CD14-positive monocyte (primary cell): ENCODE measurements at regions not wholly inside any gene's neighbourhood (a gene's known extent, or its start where the extent isn't known, plus 50 kb on each side); places are given as distances from the start of the nearest gene placed in this dataset.
"Not testable (repeated sequence)": the region's sequence is repeated elsewhere in the genome, so short reads cannot be mapped to it uniquely, and the experiment has no call there.

Experiments used
- DNase-seq, 3 donors: peaks; one replicate each; pipeline ENCODE4 v3.0.0-alpha.2; 2011 to 2022
- H2AFZ ChIP-seq: 2 replicates; pipeline ENCODE4 v1.6.0; 2012; ENCODE audit warnings: mild to moderate bottlenecking, low read depth, low read length, inconsistent platforms; ENCODE audit not compliant: insufficient read depth, poor library complexity, severe bottlenecking
- H3K27ac ChIP-seq, 2 donors: 1 replicate in 1 of 2; 2 replicates in 1 of 2; pipeline ENCODE4 v1.5.1; 2012 to 2013; ENCODE audit warnings: low read length in 2 of 2, control low read depth in 1 of 2, inconsistent platforms in 1 of 2, low read depth in 1 of 2, mild to moderate bottlenecking in 1 of 2
- H3K27me3 ChIP-seq, 2 donors: one replicate each; pipeline versions ENCODE4 v1.6.0 to v1.6.1; 2011 to 2013; ENCODE audit warnings: low read length in 2 of 2; ENCODE audit not compliant: control insufficient read depth in 2 of 2, insufficient read depth in 2 of 2
- H3K36me3 ChIP-seq, 2 donors: replicated peaks in 1 of 2; 1 replicate in 1 of 2; 2 replicates in 1 of 2; pipeline versions ENCODE4 v1.5.1 to v1.6.1; 2012 to 2013; ENCODE audit warnings: low read length in 2 of 2, control low read depth in 1 of 2, inconsistent platforms in 1 of 2, mild to moderate bottlenecking in 1 of 2; ENCODE audit not compliant: insufficient read depth in 2 of 2, control insufficient read depth in 1 of 2
- H3K4me1 ChIP-seq, 2 donors: 1 replicate in 1 of 2; 2 replicates in 1 of 2; pipeline versions ENCODE4 v1.5.1 to v1.6.1; 2012 to 2013; ENCODE audit warnings: low read length in 2 of 2, control low read depth in 1 of 2, inconsistent platforms in 1 of 2, mild to moderate bottlenecking in 1 of 2, moderate library complexity in 1 of 2; ENCODE audit not compliant: insufficient read depth in 2 of 2, control insufficient read depth in 1 of 2
- H3K4me2 ChIP-seq: replicated peaks from 2 replicates; pipeline ENCODE3; 2012; ENCODE audit warnings: low read length, moderate library complexity, mild to moderate bottlenecking; ENCODE audit not compliant: poor library complexity, severe bottlenecking; ENCODE audit errors: extremely low read depth
- H3K4me3 ChIP-seq, 3 experiments: fragments of 200-600 bp in 1 of 3; sonication (generic) in 1 of 3; replicated peaks in 1 of 3; 1 replicate in 2 of 3; 2 replicates in 1 of 3; pipeline ENCODE4 v1.5.1; 2011 to 2013; ENCODE audit warnings: low read length in 3 of 3, mild to moderate bottlenecking in 3 of 3, control low read depth in 2 of 3, low read depth in 2 of 3, inconsistent platforms in 1 of 3, moderate library complexity in 1 of 3
- H3K79me2 ChIP-seq: 2 replicates; pipeline ENCODE4 v1.6.0; 2012; ENCODE audit warnings: mild to moderate bottlenecking, control low read depth, inconsistent platforms, low read length, moderate library complexity; ENCODE audit not compliant: insufficient read depth
- H3K9ac ChIP-seq: 2 replicates; pipeline ENCODE4 v1.6.0; 2017; ENCODE audit warnings: low read length, mild to moderate bottlenecking; ENCODE audit not compliant: insufficient read depth, poor library complexity, severe bottlenecking
- H3K9me3 ChIP-seq, 2 donors: replicated peaks in 1 of 2; 1 replicate in 1 of 2; 2 replicates in 1 of 2; pipeline versions ENCODE4 v1.5.1 to v1.6.1; 2012 to 2013; ENCODE audit warnings: low read length in 2 of 2, control low read depth in 1 of 2; ENCODE audit not compliant: control insufficient read depth in 1 of 2, insufficient read depth in 1 of 2
- H4K20me1 ChIP-seq: 2 replicates; pipeline ENCODE4 v1.6.0; 2012; ENCODE audit warnings: mild to moderate bottlenecking, low read length, control low read depth, moderate library complexity; ENCODE audit not compliant: insufficient read depth
- H3K27ac Mint-ChIP-seq, 7 donors: one replicate each; pipeline ENCODE4 v1.8.0; 2020; ENCODE audit warnings: mild to moderate bottlenecking in 7 of 7, mixed read lengths in 7 of 7, moderate library complexity in 6 of 7, inconsistent platforms in 2 of 7
- H3K27me3 Mint-ChIP-seq, 3 donors: one replicate each; pipeline ENCODE4 v1.8.0; 2021 to 2022; ENCODE audit warnings: low read depth in 3 of 3, mild to moderate bottlenecking in 3 of 3, mixed read lengths in 3 of 3, moderate library complexity in 3 of 3, inconsistent platforms in 1 of 3
- H3K36me3 Mint-ChIP-seq, 2 donors: one replicate each; pipeline ENCODE4 v1.8.0; 2020; ENCODE audit warnings: mixed read lengths in 2 of 2, inconsistent platforms in 1 of 2, mild to moderate bottlenecking in 1 of 2
- H3K4me1 Mint-ChIP-seq: one replicate; pipeline ENCODE4 v1.8.0; 2020; ENCODE audit warnings: mild to moderate bottlenecking, mixed read lengths
- H3K4me3 Mint-ChIP-seq, 2 donors: one replicate each; pipeline ENCODE4 v1.8.0; 2020; ENCODE audit warnings: mild to moderate bottlenecking in 2 of 2, mixed read lengths in 2 of 2, moderate library complexity in 1 of 2
- H3K9me3 Mint-ChIP-seq, 7 donors: one replicate each; pipeline ENCODE4 v1.8.0; 2020 to 2022; ENCODE audit warnings: mixed read lengths in 7 of 7, mild to moderate bottlenecking in 6 of 7, moderate library complexity in 6 of 7, inconsistent platforms in 2 of 7
- WGBS: methylation state at CpG from one replicate; pipeline ENCODE4 v1.1.5; 2013; ENCODE audit warnings: missing lambda C conversion rate; ENCODE audit not compliant: insufficient coverage; 5-methylcytosine and 5-hydroxymethylcytosine counted together
- intact Hi-C, 2 donors: fragments of 100-400 bp; cut with micrococcal nuclease; formaldehyde crosslinking; loops; one replicate each; pipeline versions ENCODE4 v1.15.0 to v1.15.1; 2023
- TF ChIP-seq, protein P1 (sequence below): fragments of 200-600 bp; IDR thresholded peaks from one replicate; pipeline ENCODE4 v1.8.0; 2022; ENCODE audit warnings: antibody characterized with exemption, mild to moderate bottlenecking

DNA sequence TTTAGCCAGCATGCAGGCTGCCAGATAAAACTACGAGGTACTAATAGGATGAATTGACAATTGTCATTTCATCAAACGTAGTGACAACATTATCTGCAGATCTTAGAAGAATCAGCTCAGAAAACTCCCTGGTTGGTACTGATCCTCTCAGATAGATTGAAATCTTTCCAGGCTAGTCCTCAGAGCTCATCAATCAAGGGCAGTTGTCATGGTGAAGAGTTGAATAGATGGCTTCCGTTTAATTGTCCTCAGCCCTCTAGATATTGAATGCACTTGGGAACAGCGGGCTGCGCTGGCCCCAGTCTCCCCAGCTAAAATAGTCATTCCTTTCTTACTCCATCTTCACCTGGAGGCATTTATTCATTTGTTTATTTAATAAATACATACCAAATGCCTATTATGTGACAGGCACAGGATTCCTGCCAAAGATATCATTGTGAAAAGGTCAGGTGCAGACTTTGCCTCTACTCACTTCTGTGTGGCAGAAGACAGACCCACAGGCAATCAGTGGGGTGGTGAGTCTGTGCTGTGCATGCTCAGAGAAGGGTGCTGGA is 1081.6 kb downstream of the TYW1 start:
- peaks cover 17 to 65% (median 47%) of the 10 kb centered on the region in 7 donors for H3K9me3 Mint-ChIP-seq
- no peaks in the 10 kb centered on the region for H3K36me3 Mint-ChIP-seq
- no peaks in the 10 kb centered on the region for H3K4me1 ChIP-seq
- H3K4me3 Mint-ChIP-seq = no peak overlapping the region
- peaks cover 0 to 1% (median 1%) of the 10 kb centered on the region in 3 donors for H3K27me3 Mint-ChIP-seq
- H3K27ac Mint-ChIP-seq = no peak overlapping the region
- no peak overlapping the region for H3K4me3 ChIP-seq
- DNase-seq = no peak
- H3K4me1 Mint-ChIP-seq = no peaks in the 10 kb centered on the region
- no peaks in the 10 kb centered on the region for H3K27me3 ChIP-seq
- H3K36me3 ChIP-seq = no peaks in the 10 kb centered on the region
- H3K9ac ChIP-seq = no peak overlapping the region
- no peak overlapping the region for H2AFZ ChIP-seq
- intact Hi-C loops = no loop called here
- TF ChIP-seq, protein P1, sequence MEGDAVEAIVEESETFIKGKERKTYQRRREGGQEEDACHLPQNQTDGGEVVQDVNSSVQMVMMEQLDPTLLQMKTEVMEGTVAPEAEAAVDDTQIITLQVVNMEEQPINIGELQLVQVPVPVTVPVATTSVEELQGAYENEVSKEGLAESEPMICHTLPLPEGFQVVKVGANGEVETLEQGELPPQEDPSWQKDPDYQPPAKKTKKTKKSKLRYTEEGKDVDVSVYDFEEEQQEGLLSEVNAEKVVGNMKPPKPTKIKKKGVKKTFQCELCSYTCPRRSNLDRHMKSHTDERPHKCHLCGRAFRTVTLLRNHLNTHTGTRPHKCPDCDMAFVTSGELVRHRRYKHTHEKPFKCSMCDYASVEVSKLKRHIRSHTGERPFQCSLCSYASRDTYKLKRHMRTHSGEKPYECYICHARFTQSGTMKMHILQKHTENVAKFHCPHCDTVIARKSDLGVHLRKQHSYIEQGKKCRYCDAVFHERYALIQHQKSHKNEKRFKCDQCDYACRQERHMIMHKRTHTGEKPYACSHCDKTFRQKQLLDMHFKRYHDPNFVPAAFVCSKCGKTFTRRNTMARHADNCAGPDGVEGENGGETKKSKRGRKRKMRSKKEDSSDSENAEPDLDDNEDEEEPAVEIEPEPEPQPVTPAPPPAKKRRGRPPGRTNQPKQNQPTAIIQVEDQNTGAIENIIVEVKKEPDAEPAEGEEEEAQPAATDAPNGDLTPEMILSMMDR = no peak
- 93% methylated on average over 2 of the region's 5 CpGs for WGBS
- H3K79me2 ChIP-seq = no peaks in the 10 kb centered on the region
- no peak overlapping the region for H3K4me2 ChIP-seq
- H3K9me3 ChIP-seq = peaks cover 50 to 71% of the 10 kb centered on the region in 2 donors
- no peak overlapping the region for H3K27ac ChIP-seq
- no peaks in the 10 kb centered on the region for H4K20me1 ChIP-seq

DNA sequence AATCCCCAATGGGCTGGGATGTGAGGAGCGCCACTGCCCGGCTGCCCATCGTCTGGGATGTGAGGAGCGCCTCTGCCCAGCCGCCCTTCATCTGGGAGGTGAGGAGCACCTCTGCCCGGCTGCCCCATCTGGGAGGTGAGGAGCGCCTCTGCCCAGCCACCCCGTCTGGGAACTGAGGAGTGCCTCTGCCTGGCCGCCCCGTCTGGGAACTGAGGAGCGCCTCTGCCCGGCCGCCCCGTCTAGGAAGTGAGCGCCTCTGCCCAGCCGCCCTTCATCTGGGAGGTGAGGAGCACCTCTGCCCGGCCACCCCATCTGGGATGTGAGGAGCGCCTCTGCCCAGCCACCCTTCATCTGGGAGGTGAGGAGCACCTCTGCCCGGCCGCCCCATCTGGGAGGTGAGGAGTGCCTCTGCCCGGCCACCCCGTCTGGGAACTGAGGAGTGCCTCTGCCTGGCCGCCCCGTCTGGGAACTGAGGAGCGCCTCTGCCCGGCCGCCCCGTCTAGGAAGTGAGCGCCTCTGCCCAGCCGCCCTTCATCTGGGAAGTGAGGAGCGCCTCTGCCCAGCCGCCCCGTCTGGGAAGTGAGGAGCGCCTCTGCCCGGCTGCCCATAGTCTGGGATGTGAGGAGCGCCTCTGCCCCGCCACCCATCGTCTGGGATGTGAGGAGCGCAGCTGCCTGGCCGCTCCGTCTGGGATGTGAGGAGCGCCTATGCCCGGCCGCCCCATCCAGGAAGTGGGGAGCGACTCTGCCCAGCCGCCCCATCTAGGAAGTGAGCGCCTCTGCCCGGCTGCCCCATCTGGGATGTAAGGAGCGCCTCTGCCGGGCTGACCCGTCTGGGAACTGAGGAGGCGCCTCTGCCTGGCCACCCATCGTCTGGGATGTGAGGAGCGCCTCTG is 1085.7 kb downstream of the TYW1 start:
- H2AFZ ChIP-seq, H3K36me3 Mint-ChIP-seq, H3K4me3 ChIP-seq, H3K27ac Mint-ChIP-seq, intact Hi-C loops, H3K4me1 Mint-ChIP-seq, H3K4me2 ChIP-seq, H3K79me2 ChIP-seq, H3K9ac ChIP-seq, H4K20me1 ChIP-seq, H3K27me3 ChIP-seq, H3K27me3 Mint-ChIP-seq, H3K4me1 ChIP-seq, H3K27ac ChIP-seq, DNase-seq, H3K36me3 ChIP-seq, H3K4me3 Mint-ChIP-seq: not testable (repeated sequence)
- H3K9me3 Mint-ChIP-seq = peaks cover 15 to 73% (median 49%) of the 10 kb centered on the region in 7 donors
- peaks cover 50 to 75% of the 10 kb centered on the region in 2 donors for H3K9me3 ChIP-seq
- 94% methylated on average over 20 of the region's 54 CpGs for WGBS

DNA sequence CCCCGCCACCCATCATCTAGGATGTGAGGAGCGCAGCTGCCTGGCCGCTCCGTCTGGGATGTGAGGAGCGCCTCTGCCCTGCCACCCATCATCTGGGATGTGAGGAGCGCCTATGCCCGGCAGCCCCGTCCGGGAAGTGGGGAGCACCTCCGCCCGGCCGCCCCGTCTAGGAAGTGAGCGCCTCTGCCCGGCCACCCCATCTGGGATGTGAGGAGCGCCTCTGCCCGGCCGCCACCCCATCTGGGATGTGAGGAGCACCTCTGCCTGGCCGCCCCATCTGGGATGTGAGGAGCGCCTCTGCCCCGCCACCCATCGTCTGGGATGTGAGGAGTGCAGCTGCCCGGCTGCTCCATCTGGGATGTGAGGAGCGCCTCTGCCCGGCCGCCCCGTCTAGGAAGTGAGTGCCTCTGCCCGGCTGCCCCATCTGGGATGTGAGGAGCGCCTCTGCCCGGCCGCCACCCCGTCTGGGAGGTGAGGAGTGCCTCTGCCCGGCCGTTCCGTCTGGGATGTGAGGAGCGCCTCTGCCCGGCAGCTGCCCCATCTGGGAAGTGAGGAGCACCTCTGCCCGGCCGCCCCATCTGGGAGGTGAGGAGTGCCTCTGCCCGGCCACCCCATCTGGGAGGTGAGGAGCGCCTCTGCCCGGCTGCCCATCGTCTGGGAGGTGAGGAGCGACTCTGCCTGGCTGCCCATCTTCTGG is 1086.5 kb downstream of the TYW1 start:
- H3K9ac ChIP-seq, H3K27me3 ChIP-seq, H3K27ac ChIP-seq, H3K4me3 ChIP-seq, intact Hi-C loops, H3K4me2 ChIP-seq, H3K36me3 Mint-ChIP-seq, H4K20me1 ChIP-seq, H3K4me1 Mint-ChIP-seq, H3K27ac Mint-ChIP-seq, H3K4me3 Mint-ChIP-seq, H2AFZ ChIP-seq, H3K79me2 ChIP-seq, H3K4me1 ChIP-seq, H3K27me3 Mint-ChIP-seq, DNase-seq, H3K36me3 ChIP-seq: not testable (repeated sequence)
- 93% methylated on average over 35 of the region's 44 CpGs for WGBS
- peaks cover 48 to 75% of the 10 kb centered on the region in 2 donors for H3K9me3 ChIP-seq
- peaks cover 15 to 71% (median 49%) of the 10 kb centered on the region in 7 donors for H3K9me3 Mint-ChIP-seq
